IPS-15b (cell line): ENCODE measurements at regions not wholly inside any gene's neighbourhood (a gene's known extent, or its start where the extent isn't known, plus 50 kb on each side); places are given as distances from the start of the nearest gene placed in this dataset.
"Not testable (repeated sequence)": the region's sequence is repeated elsewhere in the genome, so short reads cannot be mapped to it uniquely, and the experiment has no call there.

ENCODE experiments used
- H3K27me3 ChIP-seq: one replicate; pipeline ENCODE4 v1.6.1; 2013; ENCODE audit warnings: low read length; ENCODE audit not compliant: control insufficient read depth, insufficient read depth
- H3K36me3 ChIP-seq: one replicate; pipeline ENCODE4 v1.6.1; 2013; ENCODE audit warnings: low read length; ENCODE audit not compliant: control insufficient read depth, insufficient read depth
- H3K4me1 ChIP-seq: one replicate; pipeline ENCODE4 v1.6.1; 2013; ENCODE audit warnings: mild to moderate bottlenecking, low read length; ENCODE audit not compliant: control insufficient read depth, insufficient read depth
- H3K4me3 ChIP-seq: one replicate; pipeline ENCODE4 v1.5.1; 2013; ENCODE audit warnings: low read depth, low read length
- H3K9ac ChIP-seq: one replicate; pipeline ENCODE4 v1.6.1; 2013; ENCODE audit warnings: low read depth, mild to moderate bottlenecking, low read length
- H3K9me3 ChIP-seq: one replicate; pipeline ENCODE4 v1.6.1; 2013; ENCODE audit warnings: mild to moderate bottlenecking, low read length; ENCODE audit not compliant: control insufficient read depth, insufficient read depth

DNA sequence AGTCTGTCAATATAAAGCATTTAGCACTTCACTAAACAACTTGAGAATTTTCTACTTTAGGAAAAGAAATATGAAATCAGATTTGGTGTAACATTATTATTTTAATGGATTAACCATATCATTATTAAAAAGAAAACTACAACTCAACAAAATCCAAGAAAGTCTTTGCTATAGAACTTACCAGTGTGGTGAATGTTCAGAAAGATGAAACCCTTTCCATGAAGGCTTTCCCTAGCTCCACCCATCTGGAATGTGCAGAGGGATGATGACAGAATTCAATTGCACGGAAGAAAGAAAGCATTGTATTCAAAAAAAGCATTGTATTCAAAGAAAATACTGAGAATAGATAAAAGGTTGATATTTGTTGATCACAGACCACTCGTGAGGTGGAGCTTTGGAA, 328.6 kb upstream of the NUDT12 start:
- peaks cover 5% of the 10 kb centered on the region for H3K4me1 ChIP-seq
- no peak overlapping the region for H3K4me3 ChIP-seq
- no peak overlapping the region for H3K9ac ChIP-seq
- no peaks in the 10 kb centered on the region for H3K9me3 ChIP-seq
- H3K27me3 ChIP-seq, result no peaks in the 10 kb centered on the region
- no peaks in the 10 kb centered on the region for H3K36me3 ChIP-seq

DNA sequence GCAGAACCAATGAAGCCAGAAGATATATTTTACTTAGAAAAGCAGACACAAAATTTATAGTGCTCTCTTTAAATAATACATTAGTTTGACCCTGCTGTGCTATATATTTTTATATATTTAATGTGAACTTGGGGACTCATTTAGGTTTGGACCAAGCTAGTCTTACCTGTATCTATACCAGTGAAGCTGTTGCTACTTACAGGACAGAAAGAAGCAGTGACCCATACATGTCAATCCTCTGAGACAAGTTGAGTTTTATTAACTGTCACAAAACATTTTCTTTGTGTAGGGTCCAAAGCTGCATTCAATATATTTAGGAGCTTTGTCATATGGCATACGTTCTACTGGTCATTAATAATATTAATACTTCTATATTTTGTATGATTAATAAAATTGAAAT, 327.7 kb upstream of the NUDT12 start:
- Histone ChIP-seq H3K4me3 (no peak overlapping the region), H3K9me3 (no peaks in the 10 kb centered on the region), H3K27me3 (no peaks in the 10 kb centered on the region), H3K9ac (no peak overlapping the region), H3K4me1 (peaks cover 5% of the 10 kb centered on the region), H3K36me3 (no peaks in the 10 kb centered on the region)

GRCh38 chr5:103889500-103890209, 327.1 kb upstream of the NUDT12 start:
- Histone ChIP-seq H3K4me1 (peaks cover 3% of the 10 kb centered on the region), H3K4me3 (no peak overlapping the region), H3K9ac (no peak overlapping the region), H3K27me3 (no peaks in the 10 kb centered on the region), H3K36me3 (no peaks in the 10 kb centered on the region), H3K9me3 (no peaks in the 10 kb centered on the region)

DNA sequence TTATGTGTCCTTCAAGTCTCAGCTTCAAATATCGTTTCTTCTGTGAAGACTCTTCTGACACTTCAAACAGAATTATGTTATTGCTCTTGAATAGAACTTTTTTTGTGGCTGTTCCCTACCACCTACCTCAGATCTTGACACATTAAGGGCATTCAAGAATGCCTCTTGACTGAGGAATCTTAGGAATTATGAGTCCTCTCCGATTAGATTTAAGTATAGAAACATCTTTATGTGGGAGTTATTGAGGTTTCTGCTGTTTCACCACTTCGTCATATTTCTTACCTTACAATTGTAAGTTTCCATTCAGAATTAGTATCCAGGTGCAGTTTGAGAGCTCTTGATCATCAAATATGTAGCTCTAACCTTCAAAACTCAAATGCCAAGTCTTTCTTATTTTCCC, 324.2 kb upstream of the NUDT12 start:
- H3K27me3 ChIP-seq, result no peaks in the 10 kb centered on the region
- no peak overlapping the region for H3K9ac ChIP-seq
- no peaks in the 10 kb centered on the region for H3K36me3 ChIP-seq
- no peaks in the 10 kb centered on the region for H3K4me1 ChIP-seq
- H3K9me3 ChIP-seq, result no peaks in the 10 kb centered on the region
- no peak overlapping the region for H3K4me3 ChIP-seq

GRCh38 chr5:103883143-103883542, 320.6 kb upstream of the NUDT12 start:
- Histone ChIP-seq H3K36me3 (no peaks in the 10 kb centered on the region), H3K9me3 (no peaks in the 10 kb centered on the region), H3K4me3 (no peak overlapping the region), H3K4me1 (no peaks in the 10 kb centered on the region), H3K27me3 (no peaks in the 10 kb centered on the region), H3K9ac (no peak overlapping the region)

- no peaks in the 10 kb centered on the region for H3K27me3 ChIP-seq
- H3K9me3 ChIP-seq, result no peaks in the 10 kb centered on the region
- no peaks in the 10 kb centered on the region for H3K36me3 ChIP-seq
- H3K4me1 ChIP-seq, result no peaks in the 10 kb centered on the region
- no peak overlapping the region for H3K9ac ChIP-seq
- no peak overlapping the region for H3K4me3 ChIP-seq
These were observed 319.0 kb upstream of the NUDT12 start for GRCh38 chr5:103881560-103881959.

DNA sequence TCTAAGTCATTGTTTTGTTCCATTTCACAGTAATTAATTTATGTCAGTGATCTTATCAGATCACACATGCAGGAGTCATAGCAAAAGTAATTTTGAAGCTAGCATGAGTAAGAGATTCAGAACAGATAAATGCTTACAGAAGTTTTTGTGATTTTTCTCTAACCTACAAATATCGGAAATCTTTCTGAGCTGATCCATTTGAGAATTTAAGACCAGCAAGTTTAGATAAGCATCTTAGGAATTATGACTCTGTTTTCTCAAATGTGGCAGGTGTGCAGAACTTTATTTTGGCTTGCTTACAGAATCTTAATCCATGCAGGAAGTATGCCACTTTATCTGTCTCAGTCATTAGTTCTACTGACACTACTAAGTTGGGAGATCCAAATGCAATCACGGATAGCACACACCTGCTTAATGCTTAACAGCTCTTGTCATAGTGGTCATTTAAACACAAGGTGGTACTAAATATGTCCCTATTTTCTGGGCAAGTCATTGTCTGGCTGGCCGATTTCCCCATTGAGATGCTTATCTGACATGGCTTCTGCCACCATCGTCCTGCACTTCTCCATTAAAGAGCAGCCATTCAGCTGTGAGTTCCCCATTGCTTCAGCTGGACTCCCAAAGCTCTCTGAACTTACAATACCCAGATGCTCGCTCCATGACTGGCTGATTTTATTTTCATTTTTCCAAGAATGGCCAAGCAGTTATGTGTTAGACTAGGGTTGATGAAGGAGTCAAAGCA, 305.4 kb upstream of the NUDT12 start:
- H3K36me3 ChIP-seq, result no peaks in the 10 kb centered on the region
- no peak overlapping the region for H3K9ac ChIP-seq
- H3K4me1 ChIP-seq, result no peaks in the 10 kb centered on the region
- no peaks in the 10 kb centered on the region for H3K9me3 ChIP-seq
- H3K27me3 ChIP-seq, result no peaks in the 10 kb centered on the region
- H3K4me3 ChIP-seq, result no peak overlapping the region

DNA sequence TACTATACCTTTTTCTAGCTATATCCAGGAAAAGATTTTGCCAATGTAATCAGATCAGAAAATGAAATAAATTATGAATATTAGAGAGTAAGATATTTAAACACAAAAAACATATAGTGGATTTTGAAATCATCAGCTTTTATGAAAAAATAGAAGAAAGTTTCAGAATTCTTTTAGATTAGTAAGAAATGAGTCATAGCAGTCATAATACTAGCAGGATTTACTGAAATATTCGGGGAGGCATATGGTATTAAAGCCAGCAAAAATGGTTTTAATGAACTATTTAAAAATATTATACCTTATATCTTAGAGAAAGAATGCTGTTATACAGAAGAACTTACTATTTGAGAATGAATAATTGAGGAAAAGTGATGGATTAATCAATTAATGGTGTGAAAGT, 303.6 kb upstream of the NUDT12 start:
- Histone ChIP-seq H3K4me1 (no peaks in the 10 kb centered on the region), H3K4me3 (no peak overlapping the region), H3K9me3 (no peaks in the 10 kb centered on the region), H3K27me3 (no peaks in the 10 kb centered on the region), H3K9ac (no peak overlapping the region), H3K36me3 (no peaks in the 10 kb centered on the region)

DNA sequence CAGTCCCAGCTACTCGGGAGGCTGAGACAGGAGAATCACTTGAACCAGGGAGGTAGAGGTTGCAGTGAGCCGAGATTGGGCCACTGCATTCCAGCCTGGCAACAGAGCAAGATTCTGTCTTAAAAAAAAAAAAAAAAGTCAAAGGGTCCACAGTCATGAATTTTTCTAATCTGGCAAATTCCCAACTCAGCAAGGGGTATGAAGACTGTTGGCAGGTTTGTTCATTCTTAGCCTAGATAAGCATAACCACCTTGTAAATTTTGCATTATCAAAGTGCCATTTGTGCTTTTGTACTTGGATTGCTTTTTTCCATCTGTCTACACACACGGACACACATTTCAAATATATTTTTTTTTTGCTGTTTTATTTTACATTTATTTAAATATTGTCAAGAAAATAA, 299.8 kb upstream of the NUDT12 start:
- no peaks in the 10 kb centered on the region for H3K4me1 ChIP-seq
- H3K4me3 ChIP-seq, result no peak overlapping the region

DNA sequence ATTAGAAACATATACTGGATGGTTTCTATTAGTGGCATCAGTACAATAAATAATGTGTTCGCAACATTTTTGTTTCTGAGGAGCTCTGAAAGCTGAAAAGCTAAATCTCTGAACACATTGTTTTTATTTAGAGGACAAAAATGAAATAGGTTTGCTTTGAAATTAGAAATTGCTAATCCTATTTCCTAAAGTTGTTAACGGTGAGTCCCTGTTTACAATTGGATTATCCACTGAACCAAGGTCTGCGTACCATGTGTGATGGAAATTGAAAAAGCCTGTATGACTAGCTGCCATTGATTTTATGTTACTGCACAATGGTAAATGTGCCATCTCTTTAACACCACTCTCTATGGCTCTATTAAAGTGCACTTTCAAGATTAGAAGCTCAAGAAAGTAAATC, 297.7 kb upstream of the NUDT12 start:
- H3K9me3 ChIP-seq, result no peaks in the 10 kb centered on the region
- no peaks in the 10 kb centered on the region for H3K36me3 ChIP-seq
- no peaks in the 10 kb centered on the region for H3K4me1 ChIP-seq
- H3K9ac ChIP-seq, result no peak overlapping the region
- H3K27me3 ChIP-seq, result no peaks in the 10 kb centered on the region
- H3K4me3 ChIP-seq, result no peak overlapping the region

More for the DNA sequence above, 299.8 kb upstream of the NUDT12 start:
- Histone ChIP-seq H3K9ac (no peak overlapping the region), H3K9me3 (no peaks in the 10 kb centered on the region), H3K36me3 (no peaks in the 10 kb centered on the region), H3K27me3 (no peaks in the 10 kb centered on the region)

- H3K4me3 ChIP-seq, H3K36me3 ChIP-seq, H3K27me3 ChIP-seq, H3K9me3 ChIP-seq, H3K4me1 ChIP-seq, H3K9ac ChIP-seq: not testable (repeated sequence)
These were observed 295.8 kb upstream of the NUDT12 start for GRCh38 chr5:103858367-103858766.

DNA sequence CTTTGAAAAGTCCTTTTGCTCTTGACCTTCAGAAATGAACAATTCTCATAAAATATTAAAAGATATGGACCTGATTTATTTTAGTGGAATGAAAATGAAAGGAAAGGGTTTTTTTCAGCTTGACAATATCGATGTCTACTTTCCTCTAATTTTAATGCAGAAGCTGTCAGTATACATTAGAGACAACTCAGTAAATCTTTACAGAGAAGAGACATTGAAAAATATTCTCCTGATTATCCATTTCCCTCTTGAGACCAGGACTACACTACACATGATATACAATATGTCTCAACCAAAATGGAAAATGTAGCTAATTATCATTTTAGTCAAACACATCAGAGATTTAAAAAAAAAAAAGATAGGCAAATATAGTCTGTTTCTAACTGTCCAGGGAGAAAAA, 288.5 kb upstream of the NUDT12 start:
- Histone ChIP-seq H3K9ac (no peak overlapping the region), H3K36me3 (no peaks in the 10 kb centered on the region), H3K9me3 (no peaks in the 10 kb centered on the region), H3K27me3 (no peaks in the 10 kb centered on the region), H3K4me3 (no peak overlapping the region), H3K4me1 (no peaks in the 10 kb centered on the region)
